Ishikawa (cell line): ENCODE measurements at regions not wholly inside any gene's neighbourhood (a gene's known extent, or its start where the extent isn't known, plus 50 kb on each side); places are given as distances from the start of the nearest gene placed in this dataset.

Experiments
- CREB1 ChIP-seq: IDR thresholded peaks from 2 replicates; pipeline ENCODE4 v1.6.1; 2012; ENCODE audit warnings: low read depth
- EGR1 ChIP-seq: IDR thresholded peaks from 2 replicates; pipeline ENCODE4 v1.6.1; 2012
- EP300 ChIP-seq: IDR thresholded peaks from 2 replicates; pipeline ENCODE4 v1.6.1; 2012; ENCODE audit warnings: borderline replicate concordance
- FOXM1 ChIP-seq: IDR thresholded peaks from 2 replicates; pipeline ENCODE4 v1.6.1; 2012; ENCODE audit warnings: low read depth, borderline replicate concordance
- RAD21 ChIP-seq: IDR thresholded peaks from 2 replicates; pipeline ENCODE4 v1.6.1; 2012; ENCODE audit warnings: low read depth
- TAF1 ChIP-seq: IDR thresholded peaks from 2 replicates; pipeline ENCODE4 v1.6.1; 2012; ENCODE audit warnings: low read depth, mild to moderate bottlenecking
- TCF12 ChIP-seq: IDR thresholded peaks from 2 replicates; pipeline ENCODE4 v1.6.1; 2012; ENCODE audit warnings: low read depth
- TEAD4 ChIP-seq: IDR thresholded peaks from 2 replicates; pipeline ENCODE4 v1.6.1; 2012
- USF1 ChIP-seq: IDR thresholded peaks from 2 replicates; pipeline ENCODE4 v1.6.1; 2012
- YY1 ChIP-seq: IDR thresholded peaks from 2 replicates; pipeline ENCODE4 v1.6.1; 2012; ENCODE audit warnings: low read depth
- ZBTB7A ChIP-seq: IDR thresholded peaks from 2 replicates; pipeline ENCODE4 v1.6.1; 2012; ENCODE audit warnings: low read depth

DNA sequence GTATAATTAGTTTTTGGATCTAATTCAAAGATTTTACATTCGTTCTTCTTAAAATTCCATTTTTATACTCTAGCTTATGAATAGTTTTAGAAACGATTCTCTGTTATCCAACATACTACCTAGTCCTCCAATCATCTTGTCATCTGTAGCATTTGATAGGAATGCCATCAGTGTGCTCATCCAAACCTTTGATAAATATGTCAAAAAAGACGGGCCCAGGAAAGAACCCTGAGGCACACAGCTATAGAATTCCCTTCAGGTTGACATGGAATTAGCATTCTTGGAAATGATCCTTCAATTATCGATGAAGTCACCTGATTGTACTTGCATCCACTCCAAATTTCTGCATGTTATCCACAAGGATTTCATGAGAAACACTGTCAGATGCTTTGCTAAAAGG lies 64.8 kb upstream of the EFNA5 start:
- no peak for TF ChIP-seq YY1
- no peak for TF ChIP-seq ZBTB7A
- TF ChIP-seq TEAD4 = no peak
- no peak for TF ChIP-seq TCF12
- no peak for TF ChIP-seq RAD21
- no peak for TF ChIP-seq USF1
- no peak for TF ChIP-seq CREB1

DNA sequence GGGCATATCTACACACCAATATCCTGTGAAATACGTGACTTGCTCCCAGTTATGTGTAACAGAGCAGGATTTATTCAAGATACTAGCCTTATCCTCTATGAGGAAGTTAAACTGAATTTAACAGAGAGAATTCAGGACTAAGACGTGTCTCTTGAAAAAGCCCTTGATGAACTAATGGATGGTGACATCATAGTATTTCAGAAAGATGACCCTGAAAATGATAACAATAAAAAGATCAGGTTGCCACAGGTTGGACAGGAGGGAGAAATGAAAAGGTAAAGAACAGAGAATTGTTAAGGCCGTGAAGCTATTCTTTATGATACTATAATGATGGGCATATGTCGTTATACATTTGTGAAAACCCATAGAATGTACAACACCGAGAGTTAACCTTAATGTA lies 56.2 kb upstream of the EFNA5 start:
- TF ChIP-seq TAF1 (no peak), FOXM1 (no peak)

DNA sequence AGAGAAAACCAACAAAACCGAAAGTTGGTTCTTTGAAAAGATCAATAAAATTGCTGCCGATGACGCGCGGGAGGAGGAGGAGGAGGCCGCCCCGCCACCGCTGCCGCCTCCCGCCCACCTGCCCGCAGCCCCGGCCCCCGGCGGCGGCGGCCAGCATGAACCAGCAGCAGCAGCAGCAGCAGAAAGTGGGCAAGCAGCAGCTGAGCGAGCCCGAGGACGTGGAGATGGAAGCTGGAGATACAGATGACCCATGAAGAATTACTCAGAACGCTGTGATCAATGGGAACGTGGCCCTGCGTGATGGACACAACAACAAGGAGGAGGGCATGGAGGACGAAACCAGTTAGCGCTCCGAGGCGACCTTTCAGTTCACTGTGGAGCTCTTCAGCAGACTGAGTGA lies 53.9 kb upstream of the EFNA5 start:
- TF ChIP-seq EP300 (no peak), EGR1 (no peak), FOXM1 (no peak), TCF12 (no peak), USF1 (no peak)
